GM12878 (cell line): ENCODE measurements at regions not wholly inside any gene's neighbourhood (a gene's known extent, or its start where the extent isn't known, plus 50 kb on each side); places are given as distances from the start of the nearest gene placed in this dataset.

Experiments used
- BHLHE40 ChIP-seq, 2 experiments: fragments of 450-650 bp in 1 of 2; IDR thresholded peaks; 2 replicates each; pipeline ENCODE4 v1.6.1; 2011 to 2017; ENCODE audit warnings: low read depth in 2 of 2, borderline replicate concordance in 1 of 2, improper control_type of control experiment in 1 of 2, low read length in 1 of 2, mild to moderate bottlenecking in 1 of 2
- BRCA1 ChIP-seq: IDR thresholded peaks from 2 replicates; pipeline ENCODE4 v1.6.1; 2011; ENCODE audit warnings: low read depth, low read length, improper control_type of control experiment
- CEBPB ChIP-seq, 2 experiments: fragments of 150-350 bp in 1 of 2; IDR thresholded peaks; 2 replicates each; pipeline ENCODE4 v1.6.1; 2012 to 2014; ENCODE audit warnings: low read depth in 2 of 2, low read length in 2 of 2, borderline replicate concordance in 1 of 2, inconsistent platforms in 1 of 2
- EP300 ChIP-seq, 2 experiments: fragments of 150-350 bp in 1 of 2; IDR thresholded peaks; 2 replicates each; pipeline ENCODE4 v1.6.1; 2011 to 2012; ENCODE audit warnings: low read depth in 2 of 2, low read length in 2 of 2, borderline replicate concordance in 1 of 2, improper control_type of control experiment in 1 of 2, inconsistent platforms in 1 of 2; ENCODE audit not compliant: control insufficient read depth in 1 of 2
- JUNB ChIP-seq: IDR thresholded peaks from 2 replicates; pipeline ENCODE4 v1.6.1; 2016; ENCODE audit warnings: antibody characterized with exemption, mild to moderate bottlenecking
- POLR2AphosphoS5 ChIP-seq: IDR thresholded peaks from 2 replicates; pipeline ENCODE4 v1.6.1; 2011; ENCODE audit warnings: mild to moderate bottlenecking, low read length, inconsistent platforms
- RFX5 ChIP-seq: IDR thresholded peaks from 2 replicates; pipeline ENCODE4 v1.6.1; 2011; ENCODE audit warnings: low read depth, low read length, improper control_type of control experiment
- TCF12 ChIP-seq: IDR thresholded peaks from 2 replicates; pipeline ENCODE4 v1.6.1; 2011; ENCODE audit warnings: low read depth, mild to moderate bottlenecking, low read length
- USF1 ChIP-seq: IDR thresholded peaks from 2 replicates; pipeline ENCODE4 v1.6.1; 2011; ENCODE audit warnings: borderline replicate concordance, low read depth, mild to moderate bottlenecking, moderate library complexity, mixed read lengths, low read length; ENCODE audit not compliant: insufficient read depth; ENCODE audit errors: extremely low read length
- TF ChIP-seq, protein P1 (sequence below), 3 experiments: IDR thresholded peaks in 2 of 3; conservative IDR thresholded peaks in 1 of 3; 2 replicates each; pipeline ENCODE4 v1.5.1; 2011; ENCODE audit warnings: low read depth in 3 of 3, low read length in 3 of 3, mild to moderate bottlenecking in 3 of 3, control low read depth in 2 of 3, moderate library complexity in 2 of 3, inconsistent platforms in 1 of 3, mixed read lengths in 1 of 3; ENCODE audit not compliant: control insufficient read depth in 2 of 3, insufficient read depth in 1 of 3; ENCODE audit errors: extremely low read depth in 1 of 3

DNA sequence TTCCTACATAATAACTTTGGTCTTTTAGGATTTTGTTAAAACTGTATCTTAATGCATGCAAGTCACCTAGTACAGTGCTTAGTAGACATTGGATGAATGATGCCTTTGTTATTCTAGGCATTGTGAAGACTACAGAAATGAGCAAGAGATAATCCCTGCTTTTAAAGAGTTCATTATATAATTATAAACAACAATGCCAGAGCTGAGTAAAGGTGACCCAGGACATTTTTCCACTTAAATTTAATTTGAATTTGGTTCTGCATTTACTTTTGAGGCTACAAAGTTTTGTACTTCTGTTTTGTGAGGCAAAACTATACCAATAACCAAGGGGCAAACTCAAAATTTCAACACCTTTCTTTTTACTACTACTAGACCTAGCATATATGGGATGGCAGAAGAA lies 182.0 kb upstream of the SESN3 start:
- TF ChIP-seq BHLHE40 (IDR thresholded peaks at IDR 0.05; ENCODE audit: borderline replicate concordance in 1 of 2, low read depth in 2 of 2, low read length in 1 of 2) (no peak), JUNB (no peak), USF1 (no peak), TCF12 (no peak), CEBPB (IDR thresholded peaks at IDR 0.05; ENCODE audit: borderline replicate concordance in 1 of 2, low read depth in 2 of 2, low read length in 2 of 2) (no peak), RFX5 (no peak), BRCA1 (no peak), POLR2AphosphoS5 (no peak), EP300 (IDR thresholded peaks at IDR 0.05; ENCODE audit: borderline replicate concordance in 1 of 2, control insufficient read depth in 1 of 2, low read depth in 2 of 2, low read length in 2 of 2) (no peak)
- TF ChIP-seq, protein P1, sequence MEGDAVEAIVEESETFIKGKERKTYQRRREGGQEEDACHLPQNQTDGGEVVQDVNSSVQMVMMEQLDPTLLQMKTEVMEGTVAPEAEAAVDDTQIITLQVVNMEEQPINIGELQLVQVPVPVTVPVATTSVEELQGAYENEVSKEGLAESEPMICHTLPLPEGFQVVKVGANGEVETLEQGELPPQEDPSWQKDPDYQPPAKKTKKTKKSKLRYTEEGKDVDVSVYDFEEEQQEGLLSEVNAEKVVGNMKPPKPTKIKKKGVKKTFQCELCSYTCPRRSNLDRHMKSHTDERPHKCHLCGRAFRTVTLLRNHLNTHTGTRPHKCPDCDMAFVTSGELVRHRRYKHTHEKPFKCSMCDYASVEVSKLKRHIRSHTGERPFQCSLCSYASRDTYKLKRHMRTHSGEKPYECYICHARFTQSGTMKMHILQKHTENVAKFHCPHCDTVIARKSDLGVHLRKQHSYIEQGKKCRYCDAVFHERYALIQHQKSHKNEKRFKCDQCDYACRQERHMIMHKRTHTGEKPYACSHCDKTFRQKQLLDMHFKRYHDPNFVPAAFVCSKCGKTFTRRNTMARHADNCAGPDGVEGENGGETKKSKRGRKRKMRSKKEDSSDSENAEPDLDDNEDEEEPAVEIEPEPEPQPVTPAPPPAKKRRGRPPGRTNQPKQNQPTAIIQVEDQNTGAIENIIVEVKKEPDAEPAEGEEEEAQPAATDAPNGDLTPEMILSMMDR (IDR thresholded peaks at IDR 0.05 in 2 of 3, conservative IDR thresholded peaks at IDR 0.05 in 1 of 3; ENCODE audit: control insufficient read depth in 2 of 3, extremely low read depth in 1 of 3, insufficient read depth in 1 of 3, low read depth in 3 of 3, low read length in 3 of 3): no peak
